ENCODE measurements at regions not wholly inside any gene's neighbourhood (a gene's known extent, or its start where the extent isn't known, plus 50 kb on each side); places are given as distances from the start of the nearest gene placed in this dataset.

DNA sequence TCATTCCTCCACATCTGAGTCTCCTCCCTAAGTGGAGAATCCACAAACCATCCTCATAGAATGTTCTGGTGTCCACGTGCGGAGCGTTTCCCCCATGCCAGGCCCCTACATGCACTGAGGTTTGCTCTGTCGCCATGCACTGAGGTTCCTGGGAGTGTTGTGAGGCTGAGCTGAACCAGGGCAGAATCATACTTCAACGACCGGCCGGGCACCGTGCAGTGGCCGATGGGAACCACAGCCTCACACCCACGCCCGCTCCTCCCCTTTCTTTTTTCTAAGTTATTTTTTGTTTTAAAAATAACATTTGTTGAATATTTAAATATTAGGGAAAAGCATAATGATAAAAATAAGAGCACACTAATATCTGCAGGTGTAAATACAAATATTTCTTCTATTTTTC, 260.4 kb upstream of the IRX4 start:
- no peaks in the 10 kb centered on the region for H3K27me3 ChIP-seq (ENCODE audit: control insufficient read depth, low read length)
- H3K36me3 ChIP-seq (ENCODE audit: control insufficient read depth, low read length), result no peaks in the 10 kb centered on the region
- H4K20me1 ChIP-seq (ENCODE audit: control insufficient read depth, insufficient read depth, low read depth, low read length), result no peaks in the 10 kb centered on the region
- no peaks in the 10 kb centered on the region for H3K79me2 ChIP-seq (ENCODE audit: control insufficient read depth, low read length)
- H3K4me2 ChIP-seq (ENCODE audit: low read length), result no peak overlapping the region
- no peaks in the 10 kb centered on the region for H3K9me3 ChIP-seq (ENCODE audit: control insufficient read depth, insufficient read depth, low read length)
- no peaks in the 10 kb centered on the region for H3K9me2 ChIP-seq (replicated peaks; ENCODE audit: control insufficient read depth, low read length)
- H3K4me1 ChIP-seq (ENCODE audit: control insufficient read depth, low read length), result no peaks in the 10 kb centered on the region
- TF ChIP-seq, protein P1, sequence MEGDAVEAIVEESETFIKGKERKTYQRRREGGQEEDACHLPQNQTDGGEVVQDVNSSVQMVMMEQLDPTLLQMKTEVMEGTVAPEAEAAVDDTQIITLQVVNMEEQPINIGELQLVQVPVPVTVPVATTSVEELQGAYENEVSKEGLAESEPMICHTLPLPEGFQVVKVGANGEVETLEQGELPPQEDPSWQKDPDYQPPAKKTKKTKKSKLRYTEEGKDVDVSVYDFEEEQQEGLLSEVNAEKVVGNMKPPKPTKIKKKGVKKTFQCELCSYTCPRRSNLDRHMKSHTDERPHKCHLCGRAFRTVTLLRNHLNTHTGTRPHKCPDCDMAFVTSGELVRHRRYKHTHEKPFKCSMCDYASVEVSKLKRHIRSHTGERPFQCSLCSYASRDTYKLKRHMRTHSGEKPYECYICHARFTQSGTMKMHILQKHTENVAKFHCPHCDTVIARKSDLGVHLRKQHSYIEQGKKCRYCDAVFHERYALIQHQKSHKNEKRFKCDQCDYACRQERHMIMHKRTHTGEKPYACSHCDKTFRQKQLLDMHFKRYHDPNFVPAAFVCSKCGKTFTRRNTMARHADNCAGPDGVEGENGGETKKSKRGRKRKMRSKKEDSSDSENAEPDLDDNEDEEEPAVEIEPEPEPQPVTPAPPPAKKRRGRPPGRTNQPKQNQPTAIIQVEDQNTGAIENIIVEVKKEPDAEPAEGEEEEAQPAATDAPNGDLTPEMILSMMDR (IDR thresholded peaks at IDR 0.05; ENCODE audit: low read depth, low read length, poor library complexity, severe bottlenecking), result no peak
- TF ChIP-seq EZH2phosphoT487 (IDR thresholded peaks at IDR 0.05; ENCODE audit: borderline replicate concordance, low read length), result no peak
- H3K4me3 ChIP-seq (ENCODE audit: low read length), result no peak overlapping the region
- no peaks in the 10 kb centered on the region for H3F3A ChIP-seq (ENCODE audit: control insufficient read depth, insufficient read depth)
- H3K27ac ChIP-seq (ENCODE audit: low read depth, low read length), result no peak overlapping the region

GRCh38 chr5:2142456-2142954, 259.8 kb upstream of the IRX4 start:
- Histone ChIP-seq H3K36me3 (ENCODE audit: control insufficient read depth, low read length) (no peaks in the 10 kb centered on the region), H4K20me1 (ENCODE audit: control insufficient read depth, insufficient read depth, low read depth, low read length) (no peaks in the 10 kb centered on the region), H3K27ac (ENCODE audit: low read depth, low read length) (no peak overlapping the region), H3K27me3 (ENCODE audit: control insufficient read depth, low read length) (no peaks in the 10 kb centered on the region), H3K79me2 (ENCODE audit: control insufficient read depth, low read length) (no peaks in the 10 kb centered on the region), H3K9me3 (ENCODE audit: control insufficient read depth, insufficient read depth, low read length) (no peaks in the 10 kb centered on the region), H3K9me2 (replicated peaks; ENCODE audit: control insufficient read depth, low read length) (no peaks in the 10 kb centered on the region), H3K4me3 (ENCODE audit: low read length) (no peak overlapping the region), H3K4me2 (ENCODE audit: low read length) (no peak overlapping the region), H3K4me1 (ENCODE audit: control insufficient read depth, low read length) (no peaks in the 10 kb centered on the region), H3F3A (ENCODE audit: control insufficient read depth, insufficient read depth) (no peaks in the 10 kb centered on the region)
- TF ChIP-seq, protein P1 (IDR thresholded peaks at IDR 0.05; ENCODE audit: low read depth, low read length, poor library complexity, severe bottlenecking), result no peak
- TF ChIP-seq EZH2phosphoT487 (IDR thresholded peaks at IDR 0.05; ENCODE audit: borderline replicate concordance, low read length), result no peak

- no peaks in the 10 kb centered on the region for H3K27me3 ChIP-seq (ENCODE audit: control insufficient read depth, low read length)
- H3K9me2 ChIP-seq (replicated peaks; ENCODE audit: control insufficient read depth, low read length), result no peaks in the 10 kb centered on the region
- H3K4me3 ChIP-seq (ENCODE audit: low read length), result no peak overlapping the region
- H3K4me2 ChIP-seq (ENCODE audit: low read length), result no peak overlapping the region
- H3K36me3 ChIP-seq (ENCODE audit: control insufficient read depth, low read length), result no peaks in the 10 kb centered on the region
- H3K79me2 ChIP-seq (ENCODE audit: control insufficient read depth, low read length), result no peaks in the 10 kb centered on the region
- H3F3A ChIP-seq (ENCODE audit: control insufficient read depth, insufficient read depth), result no peaks in the 10 kb centered on the region
- no peak overlapping the region for H3K27ac ChIP-seq (ENCODE audit: low read depth, low read length)
- TF ChIP-seq, protein P1 (IDR thresholded peaks at IDR 0.05; ENCODE audit: low read depth, low read length, poor library complexity, severe bottlenecking), result no peak
- TF ChIP-seq EZH2phosphoT487 (IDR thresholded peaks at IDR 0.05; ENCODE audit: borderline replicate concordance, low read length), result no peak
- H4K20me1 ChIP-seq (ENCODE audit: control insufficient read depth, insufficient read depth, low read depth, low read length), result no peaks in the 10 kb centered on the region
- no peaks in the 10 kb centered on the region for H3K9me3 ChIP-seq (ENCODE audit: control insufficient read depth, insufficient read depth, low read length)
- no peaks in the 10 kb centered on the region for H3K4me1 ChIP-seq (ENCODE audit: control insufficient read depth, low read length)
These were observed 258.7 kb upstream of the IRX4 start for GRCh38 chr5:2141254-2142000.

All from DOHH2 (cell line).